HG03439 (cell line): ENCODE measurements at regions not wholly inside any gene's neighbourhood (a gene's known extent, or its start where the extent isn't known, plus 50 kb on each side); places are given as distances from the start of the nearest gene placed in this dataset.
"Not testable (repeated sequence)": the region's sequence is repeated elsewhere in the genome, so short reads cannot be mapped to it uniquely, and the experiment has no call there.

Source experiments
- ATAC-seq: cut with Tn5 transposase; IDR thresholded peaks from one replicate; pipeline ENCODE4 v1.9.1; 2021; ENCODE audit warnings: mild to moderate bottlenecking, moderate library complexity; ENCODE audit not compliant: unreplicated experiment

- no peak for ATAC-seq
Measured at GRCh38 chr13:90568165-90568564, 779.3 kb upstream of the MIR17HG start.

DNA sequence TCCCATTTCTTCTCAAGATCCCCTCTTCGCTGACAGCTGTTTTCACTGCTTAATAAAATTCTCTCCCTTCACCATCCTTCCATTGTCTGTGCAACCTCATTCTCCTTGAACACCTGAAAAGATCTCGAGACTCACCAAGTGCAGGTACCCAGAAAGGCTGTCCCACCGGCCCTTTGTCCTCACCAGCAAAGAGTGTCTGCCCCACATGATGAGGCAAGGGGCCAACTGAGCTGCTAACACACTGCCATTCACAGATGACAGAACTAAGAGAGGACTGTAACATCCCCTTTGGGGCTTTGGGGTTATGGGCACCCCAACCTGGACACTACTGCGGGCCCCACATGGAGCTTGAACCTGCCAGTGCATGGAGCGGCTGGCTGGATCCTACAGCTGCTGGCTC lies 771.4 kb upstream of the MIR17HG start:
- ATAC-seq = no peak

DNA sequence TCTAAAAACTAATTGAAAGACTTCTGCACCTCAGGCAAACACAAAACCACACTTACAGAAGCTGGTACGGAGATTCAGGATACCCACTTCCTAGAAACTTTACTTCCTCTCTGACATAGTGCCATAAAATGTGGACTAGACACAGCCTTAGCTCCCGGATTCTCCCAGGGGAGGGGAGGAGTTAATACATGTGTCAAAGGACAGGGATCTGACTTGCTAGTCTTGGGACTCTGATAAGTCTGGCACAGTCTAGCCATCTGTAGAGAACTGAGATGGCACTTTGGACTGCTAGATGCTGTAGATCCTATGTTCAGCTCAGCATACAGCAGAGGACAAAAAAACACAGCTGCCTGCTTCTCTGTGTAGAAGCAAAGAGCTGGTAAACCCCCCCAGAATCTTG lies 769.8 kb upstream of the MIR17HG start:
- no peak for ATAC-seq

DNA sequence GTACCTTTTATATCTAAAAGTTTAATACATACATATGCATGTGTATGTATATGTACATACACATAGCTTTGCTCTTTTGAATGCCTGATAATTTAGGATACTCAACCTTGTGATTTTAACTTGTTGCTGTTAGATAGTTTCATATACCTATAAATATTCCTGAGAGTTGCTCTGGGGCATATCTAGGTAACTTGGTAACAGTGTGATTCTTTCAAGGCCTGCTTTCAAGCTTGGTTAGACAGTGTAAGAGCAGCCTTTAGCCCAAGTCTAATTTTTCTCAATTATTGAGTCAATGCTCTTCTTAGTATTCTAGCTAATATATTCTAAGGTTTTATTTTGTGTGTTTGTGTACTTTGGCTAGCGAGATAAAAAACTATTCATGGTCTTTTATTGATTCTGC lies 762.1 kb upstream of the MIR17HG start:
- ATAC-seq = no peak

GRCh38 chr13:90591260-90591926 lies 756.1 kb upstream of the MIR17HG start:
- ATAC-seq = no peak

GRCh38 chr13:90591927-90592268 lies 755.6 kb upstream of the MIR17HG start:
- ATAC-seq = no peak

GRCh38 chr13:90592943-90593342 lies 754.5 kb upstream of the MIR17HG start:
- no peak for ATAC-seq

DNA sequence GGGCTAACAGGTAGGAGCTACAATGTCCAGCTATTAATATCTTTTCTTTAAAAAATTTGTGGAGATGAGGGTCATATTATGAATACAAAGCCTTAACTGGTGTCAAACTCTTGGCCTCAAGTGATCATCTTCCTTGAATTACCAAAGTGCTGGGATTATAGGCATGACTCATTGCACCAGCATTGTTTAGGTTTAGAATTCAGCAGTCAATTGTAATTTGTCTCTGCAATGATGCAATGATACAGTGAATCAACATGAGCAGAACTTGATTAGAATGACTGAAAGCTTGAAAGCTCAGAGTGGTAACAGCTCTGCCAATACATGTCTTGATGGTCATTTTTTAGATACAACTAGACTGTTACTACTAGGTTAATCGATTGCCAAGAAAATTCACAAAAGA lies 752.8 kb upstream of the MIR17HG start:
- no peak for ATAC-seq

DNA sequence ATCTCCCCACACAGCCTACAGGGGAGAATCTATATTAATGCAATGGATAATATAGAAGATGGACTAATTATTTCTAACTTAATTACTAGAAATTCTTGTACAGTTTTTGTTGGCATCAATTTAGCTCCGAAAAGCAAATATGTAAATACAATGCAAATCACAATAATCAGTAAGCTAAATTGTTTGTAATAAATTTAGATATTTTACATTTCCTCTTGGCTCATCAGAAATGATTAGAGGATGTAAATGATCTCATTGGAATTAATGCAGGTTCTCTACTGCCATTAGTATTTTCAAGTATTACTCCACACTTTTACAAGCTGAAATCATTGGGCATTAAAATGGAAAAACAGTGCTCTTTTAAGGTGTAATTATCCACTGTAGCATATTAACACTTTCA lies 741.8 kb upstream of the MIR17HG start:
- no peak for ATAC-seq

- not testable (repeated sequence) for ATAC-seq
Measured at GRCh38 chr13:90606921-90607320, 740.6 kb upstream of the MIR17HG start.

- ATAC-seq = no peak
Measured at GRCh38 chr13:90612391-90612790, 735.1 kb upstream of the MIR17HG start.

- ATAC-seq = no peak
Measured at GRCh38 chr13:90613076-90613795, 734.3 kb upstream of the MIR17HG start.

- no peak for ATAC-seq
Measured at GRCh38 chr13:90615236-90615635, 732.3 kb upstream of the MIR17HG start.

DNA sequence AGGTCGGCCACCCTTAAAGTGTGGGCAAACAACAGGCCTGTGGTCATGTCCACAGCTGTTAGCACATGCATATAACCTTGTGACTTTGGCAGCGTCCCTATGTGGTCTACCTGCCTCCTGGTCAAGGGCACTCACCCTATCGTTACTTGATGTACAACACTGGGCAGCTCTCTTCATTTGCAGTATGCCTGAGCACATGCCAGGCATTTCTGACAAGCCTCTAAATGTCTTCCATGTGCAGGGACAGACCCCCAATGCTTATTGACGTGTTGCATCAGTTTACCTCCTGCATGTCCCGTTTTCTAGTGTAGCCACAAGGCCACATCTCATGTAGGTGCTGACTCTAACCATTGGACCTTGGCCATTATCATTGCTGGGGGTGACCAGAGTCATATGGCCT lies 731.7 kb upstream of the MIR17HG start:
- no peak for ATAC-seq

DNA sequence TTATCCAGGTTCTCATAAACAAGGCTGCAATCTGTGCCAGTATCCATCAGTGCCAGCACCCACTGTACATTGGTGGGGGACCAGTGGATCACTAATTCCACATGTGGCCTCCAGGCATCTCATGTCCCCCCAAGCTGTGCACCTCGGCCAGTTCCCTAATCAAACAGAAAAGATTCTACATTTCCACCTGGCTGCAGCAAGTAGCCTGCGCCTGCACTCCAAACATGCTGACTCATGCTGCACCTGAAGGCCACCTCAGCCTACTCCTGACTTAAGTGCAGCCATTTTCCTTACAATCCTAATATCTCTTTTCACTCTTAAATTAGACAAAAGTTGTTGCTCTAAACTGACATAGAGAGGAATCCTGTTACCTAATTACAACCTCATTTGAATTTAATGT lies 729.4 kb upstream of the MIR17HG start:
- ATAC-seq = no peak

- ATAC-seq = no peak
Measured at GRCh38 chr13:90622541-90622940, 724.9 kb upstream of the MIR17HG start.

DNA sequence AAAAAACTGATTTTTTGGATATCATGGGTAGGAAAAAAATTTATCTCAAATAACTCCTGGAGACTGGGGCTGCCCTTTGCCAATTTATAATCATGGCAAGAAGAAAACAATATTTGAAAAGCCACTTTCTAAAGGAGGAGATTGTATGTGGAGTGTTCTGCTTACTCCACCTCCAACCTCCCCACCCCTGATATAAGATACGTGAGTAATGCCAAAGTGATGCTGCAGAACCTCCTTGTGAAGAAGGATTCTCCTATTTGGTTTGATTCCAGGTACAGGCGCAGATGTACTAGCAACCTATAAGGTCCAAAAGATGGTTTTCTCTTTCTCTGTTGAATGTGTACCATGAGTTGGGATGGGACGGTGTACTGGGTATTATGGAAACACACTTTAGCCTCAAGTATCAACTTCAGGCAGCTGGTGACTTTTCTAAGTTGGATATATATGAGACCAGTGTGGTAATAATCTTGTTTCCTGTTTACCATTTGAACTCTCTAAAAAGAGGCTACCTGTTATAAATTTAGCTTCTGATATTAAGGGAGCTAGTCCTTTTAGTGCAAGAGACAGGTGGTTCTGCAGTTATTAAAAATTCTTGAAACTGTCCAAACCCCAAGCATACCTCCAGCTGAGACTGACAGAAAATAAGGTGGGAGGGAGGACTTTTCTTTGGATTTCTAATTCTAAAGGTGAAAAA lies 724.0 kb upstream of the MIR17HG start:
- ATAC-seq = no peak

DNA sequence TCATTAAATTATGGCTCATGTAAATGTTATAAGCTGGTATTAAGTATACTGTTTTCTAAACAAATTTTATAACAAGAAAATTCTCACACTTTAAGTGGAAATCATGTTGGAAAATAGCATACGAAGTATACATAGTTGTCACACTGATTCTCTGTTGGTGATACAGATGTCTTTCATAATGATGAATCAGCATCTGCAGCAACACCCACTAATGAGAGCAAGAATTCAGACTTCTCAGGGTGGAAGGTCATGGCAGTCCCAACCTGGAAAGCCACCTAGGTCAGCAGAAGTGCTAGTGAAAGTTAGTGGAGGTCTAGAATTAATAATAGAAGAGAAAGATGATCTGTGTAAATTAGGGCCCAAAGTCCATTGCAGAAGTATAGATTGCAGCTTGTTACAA lies 719.7 kb upstream of the MIR17HG start:
- no peak for ATAC-seq

GRCh38 chr13:90628471-90628870 lies 719.0 kb upstream of the MIR17HG start:
- ATAC-seq = no peak

DNA sequence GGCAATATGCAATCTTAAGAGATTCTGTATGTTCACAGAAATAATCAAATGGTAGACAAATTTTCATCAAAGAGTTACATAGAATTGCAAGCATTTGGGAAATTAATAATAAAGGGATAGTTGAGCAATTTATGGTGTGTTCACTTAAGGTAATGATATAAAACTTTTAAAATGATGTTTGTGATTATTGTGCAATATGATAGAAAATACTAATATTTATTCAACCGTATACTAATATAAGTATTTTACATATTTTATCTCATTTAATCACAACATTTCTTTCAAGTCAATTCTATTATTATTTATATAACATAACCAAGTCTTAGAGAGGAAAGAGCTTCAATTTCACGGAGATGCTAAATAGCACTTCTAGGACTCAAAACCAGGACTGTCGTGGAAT lies 716.8 kb upstream of the MIR17HG start:
- ATAC-seq = no peak

- no peak for ATAC-seq
Measured at GRCh38 chr13:90632184-90632583, 715.3 kb upstream of the MIR17HG start.

DNA sequence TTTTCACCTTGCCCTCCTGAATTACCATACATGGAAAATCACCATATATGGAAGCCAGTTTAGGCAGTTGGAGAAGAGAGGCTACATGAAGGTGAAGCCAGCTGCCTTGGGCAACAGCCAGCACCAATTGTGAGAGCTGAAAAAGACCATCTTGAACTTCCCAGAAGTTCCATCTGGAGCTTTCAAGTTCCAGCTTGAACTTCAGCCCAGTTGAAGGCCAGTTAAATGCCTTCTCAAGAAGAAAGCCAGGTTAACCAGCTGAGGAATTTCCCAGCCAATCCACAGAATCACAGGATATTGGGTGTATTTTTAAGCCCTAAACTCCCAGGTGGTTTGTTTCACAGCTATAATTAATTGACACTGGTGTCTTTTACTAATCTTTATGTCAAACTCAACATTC lies 713.6 kb upstream of the MIR17HG start:
- no peak for ATAC-seq
